ENCODE measurements at regions not wholly inside any gene's neighbourhood (a gene's known extent, or its start where the extent isn't known, plus 50 kb on each side); places are given as distances from the start of the nearest gene placed in this dataset.

DNA sequence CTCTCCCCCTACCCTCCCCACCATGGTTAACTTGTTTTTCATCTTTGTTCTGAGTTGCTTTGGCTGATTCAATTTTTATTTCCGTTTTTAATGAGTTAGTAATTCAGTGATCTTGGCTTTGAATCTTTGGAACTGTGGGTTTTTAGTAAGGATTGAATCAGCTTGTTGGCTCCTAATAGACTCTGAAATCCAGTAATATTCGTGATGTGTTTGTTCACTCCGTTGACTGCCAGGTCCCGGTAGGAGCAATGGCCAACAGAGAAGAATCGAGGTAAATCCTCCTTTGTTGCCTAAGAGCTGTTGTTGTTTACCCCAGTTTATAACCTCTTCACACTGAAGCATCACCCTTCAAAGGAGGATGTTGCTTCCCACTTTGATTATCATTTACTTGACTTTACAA is 92.7 kb downstream of the PCSK1 start:
- no peak for ATAC-seq
- Histone ChIP-seq H3K9me3 (ENCODE audit: control insufficient read depth, insufficient read depth, low read depth, low read length) (no peaks in the 10 kb centered on the region), H3K27ac (ENCODE audit: low read length) (no peak overlapping the region), H3K4me1 (ENCODE audit: control insufficient read depth, insufficient read depth, low read length) (peaks cover 5% of the 10 kb centered on the region), H3K36me3 (ENCODE audit: control insufficient read depth, insufficient read depth, low read length) (no peaks in the 10 kb centered on the region), H3K27me3 (ENCODE audit: control insufficient read depth, insufficient read depth, low read length) (no peaks in the 10 kb centered on the region), H3K4me3 (ENCODE audit: low read depth in 2 of 2, low read length in 2 of 2) (no peak overlapping the region)
- TF ChIP-seq, protein P1, sequence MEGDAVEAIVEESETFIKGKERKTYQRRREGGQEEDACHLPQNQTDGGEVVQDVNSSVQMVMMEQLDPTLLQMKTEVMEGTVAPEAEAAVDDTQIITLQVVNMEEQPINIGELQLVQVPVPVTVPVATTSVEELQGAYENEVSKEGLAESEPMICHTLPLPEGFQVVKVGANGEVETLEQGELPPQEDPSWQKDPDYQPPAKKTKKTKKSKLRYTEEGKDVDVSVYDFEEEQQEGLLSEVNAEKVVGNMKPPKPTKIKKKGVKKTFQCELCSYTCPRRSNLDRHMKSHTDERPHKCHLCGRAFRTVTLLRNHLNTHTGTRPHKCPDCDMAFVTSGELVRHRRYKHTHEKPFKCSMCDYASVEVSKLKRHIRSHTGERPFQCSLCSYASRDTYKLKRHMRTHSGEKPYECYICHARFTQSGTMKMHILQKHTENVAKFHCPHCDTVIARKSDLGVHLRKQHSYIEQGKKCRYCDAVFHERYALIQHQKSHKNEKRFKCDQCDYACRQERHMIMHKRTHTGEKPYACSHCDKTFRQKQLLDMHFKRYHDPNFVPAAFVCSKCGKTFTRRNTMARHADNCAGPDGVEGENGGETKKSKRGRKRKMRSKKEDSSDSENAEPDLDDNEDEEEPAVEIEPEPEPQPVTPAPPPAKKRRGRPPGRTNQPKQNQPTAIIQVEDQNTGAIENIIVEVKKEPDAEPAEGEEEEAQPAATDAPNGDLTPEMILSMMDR (IDR thresholded peaks at IDR 0.05), result no peak
- no TSS peak for BruUV-seq (replicated peaks)
- POLR2A ChIA-PET, result interaction anchor here (0.6 kb wide), 1 partner anchor 377 kb away, joined by 3 read pairs; no protein-coding TSS in a partner anchor
- in situ Hi-C loops (cut with HindIII; ENCODE audit: low pct_unique_long_range_greater_than_20kb, low sequenced_read_pairs) (no loop called here), intact Hi-C loops (cut with micrococcal nuclease; ENCODE audit: unreplicated experiment) (no loop called here)
- CTCF ChIA-PET, result no interaction called here
- no peak for DNase-seq (ENCODE audit: low read depth, low spot score)

- ChIA-PET POLR2A (no interaction called here), CTCF (no interaction called here)
- no peaks in the 10 kb centered on the region for H3K9me3 ChIP-seq (ENCODE audit: control insufficient read depth, insufficient read depth, low read depth, low read length)
- H3K4me3 ChIP-seq (ENCODE audit: low read depth in 2 of 2, low read length in 2 of 2), result no peak overlapping the region
- intact Hi-C loops (cut with micrococcal nuclease; ENCODE audit: unreplicated experiment), result loop anchor here (5.0 kb wide), 1 partner anchor 383 kb away; no protein-coding TSS in a partner anchor
- peaks cover 5% of the 10 kb centered on the region for H3K4me1 ChIP-seq (ENCODE audit: control insufficient read depth, insufficient read depth, low read length)
- no peaks in the 10 kb centered on the region for H3K27me3 ChIP-seq (ENCODE audit: control insufficient read depth, insufficient read depth, low read length)
- ATAC-seq (no peak), DNase-seq (ENCODE audit: low read depth, low spot score) (no peak)
- no peak for TF ChIP-seq TCF7L2 (IDR thresholded peaks at IDR 0.05; ENCODE audit: low read depth, low read length)
- no peak for TF ChIP-seq SIN3A (IDR thresholded peaks at IDR 0.05; ENCODE audit: borderline replicate concordance, insufficient read depth, low read depth, low read length)
- TF ChIP-seq, protein P1 (IDR thresholded peaks at IDR 0.05), result no peak
- no peak for TF ChIP-seq POLR2AphosphoS5 (IDR thresholded peaks at IDR 0.05; ENCODE audit: low read depth, low read length)
- no peak for TF ChIP-seq REST (IDR thresholded peaks at IDR 0.05; ENCODE audit: insufficient read depth in 1 of 2, low read depth in 2 of 2, low read length in 1 of 2)
- no TSS peak for BruUV-seq (replicated peaks)
- no peaks in the 10 kb centered on the region for H3K36me3 ChIP-seq (ENCODE audit: control insufficient read depth, insufficient read depth, low read length)
- no peak overlapping the region for H3K27ac ChIP-seq (ENCODE audit: low read length)
- in situ Hi-C loops (cut with HindIII; ENCODE audit: low pct_unique_long_range_greater_than_20kb, low sequenced_read_pairs), result no loop called here
Observed at GRCh38 chr5:96339862-96340261, 93.2 kb downstream of the PCSK1 start.
